NCI-H2171 treated with DMSO at 0.1 percent for 48 hours (cell line): ENCODE measurements at regions not wholly inside any gene's neighbourhood (a gene's known extent, or its start where the extent isn't known, plus 50 kb on each side); places are given as distances from the start of the nearest gene placed in this dataset.

Source experiments
- DNase-seq: peaks from one replicate; lab custom pipeline; 2025; lab: John Stamatoyannopoulos, UW

GRCh38 chr1:58430421-58431275, 115.9 kb downstream of the OMA1 start:
- DNase-seq, result peak; percentile 89

- no peak for DNase-seq
These were observed 119.6 kb downstream of the OMA1 start for GRCh38 chr1:58426918-58427317.

GRCh38 chr1:58422436-58422835, 124.1 kb downstream of the OMA1 start:
- DNase-seq, result peak; percentile 24

GRCh38 chr1:58418283-58419228, 128.0 kb downstream of the OMA1 start:
- no peak for DNase-seq

- no peak for DNase-seq
These were observed 134.4 kb downstream of the OMA1 start for GRCh38 chr1:58412071-58412580.

- DNase-seq, result no peak
These were observed 136.6 kb downstream of the OMA1 start for GRCh38 chr1:58409890-58410289.

GRCh38 chr1:58409336-58409735, 137.2 kb downstream of the OMA1 start:
- no peak for DNase-seq

GRCh38 chr1:58406301-58407071, 140.0 kb downstream of the OMA1 start:
- no peak for DNase-seq

- DNase-seq, result no peak
These were observed 140.9 kb downstream of the OMA1 start for GRCh38 chr1:58405660-58406059.

GRCh38 chr1:58403894-58404293, 142.6 kb downstream of the OMA1 start:
- no peak for DNase-seq

GRCh38 chr1:58402444-58402843, 144.1 kb downstream of the OMA1 start:
- DNase-seq, result no peak

- peak; percentile 6 for DNase-seq
These were observed 144.5 kb downstream of the OMA1 start for GRCh38 chr1:58401991-58402390.

- no peak for DNase-seq
These were observed 147.3 kb downstream of the OMA1 start for GRCh38 chr1:58399176-58399575.

- no peak for DNase-seq
These were observed 147.8 kb downstream of the OMA1 start for GRCh38 chr1:58398714-58399113.

- DNase-seq, result peak; percentile 49
These were observed 149.2 kb downstream of the OMA1 start for GRCh38 chr1:58397187-58397820.

- no peak for DNase-seq
These were observed 150.4 kb downstream of the OMA1 start for GRCh38 chr1:58396150-58396549.

GRCh38 chr1:58395355-58395754, 151.2 kb downstream of the OMA1 start:
- DNase-seq, result no peak

GRCh38 chr1:58392083-58392482, 154.4 kb downstream of the OMA1 start:
- no peak for DNase-seq

- no peak for DNase-seq
These were observed 155.0 kb downstream of the OMA1 start for GRCh38 chr1:58391514-58391913.

GRCh38 chr1:58391056-58391455, 155.5 kb downstream of the OMA1 start:
- no peak for DNase-seq

- DNase-seq, result no peak
These were observed 156.4 kb downstream of the OMA1 start for GRCh38 chr1:58390091-58390490.
